GM21390 (cell line): ENCODE measurements at regions not wholly inside any gene's neighbourhood (a gene's known extent, or its start where the extent isn't known, plus 50 kb on each side); places are given as distances from the start of the nearest gene placed in this dataset.
A peak's percentile ranks its signal among the peaks of the same experiment; 100 is the strongest.

ENCODE experiments used
- ATAC-seq: cut with Tn5 transposase; IDR thresholded peaks from one replicate; pipeline ENCODE4 v1.9.1; 2021; ENCODE audit not compliant: unreplicated experiment

GRCh38 chr6:14451594-14452374 lies 334.2 kb downstream of the CD83 start:
- ATAC-seq = no peak

GRCh38 chr6:14452567-14453527 lies 335.3 kb downstream of the CD83 start:
- peak; percentile 57 for ATAC-seq

- no peak for ATAC-seq
These were observed 336.3 kb downstream of the CD83 start for GRCh38 chr6:14453712-14454472.

GRCh38 chr6:14454473-14454775 lies 336.9 kb downstream of the CD83 start:
- ATAC-seq = no peak

- no peak for ATAC-seq
These were observed 337.9 kb downstream of the CD83 start for GRCh38 chr6:14455427-14455826.

GRCh38 chr6:14455876-14456648 lies 338.5 kb downstream of the CD83 start:
- ATAC-seq = no peak

- no peak for ATAC-seq
These were observed 339.4 kb downstream of the CD83 start for GRCh38 chr6:14456941-14457340.

- ATAC-seq = no peak
These were observed 341.2 kb downstream of the CD83 start for GRCh38 chr6:14458669-14459266.

GRCh38 chr6:14459315-14459714 lies 341.7 kb downstream of the CD83 start:
- ATAC-seq = no peak

- no peak for ATAC-seq
These were observed 343.0 kb downstream of the CD83 start for GRCh38 chr6:14460556-14460955.

- no peak for ATAC-seq
These were observed 344.6 kb downstream of the CD83 start for GRCh38 chr6:14462135-14462534.

- ATAC-seq = no peak
These were observed 345.0 kb downstream of the CD83 start for GRCh38 chr6:14462566-14462965.

GRCh38 chr6:14463110-14463509 lies 345.5 kb downstream of the CD83 start:
- no peak for ATAC-seq

GRCh38 chr6:14464055-14464454 lies 346.5 kb downstream of the CD83 start:
- no peak for ATAC-seq

- no peak for ATAC-seq
These were observed 347.1 kb downstream of the CD83 start for GRCh38 chr6:14464716-14465115.

- ATAC-seq = no peak
These were observed 348.7 kb downstream of the CD83 start for GRCh38 chr6:14466278-14466677.

- ATAC-seq = no peak
These were observed 350.0 kb downstream of the CD83 start for GRCh38 chr6:14467591-14467990.

GRCh38 chr6:14468647-14469321 lies 351.2 kb downstream of the CD83 start:
- no peak for ATAC-seq

- no peak for ATAC-seq
These were observed 352.5 kb downstream of the CD83 start for GRCh38 chr6:14470101-14470500.

- no peak for ATAC-seq
These were observed 353.1 kb downstream of the CD83 start for GRCh38 chr6:14470671-14471070.
